Neural cell (in vitro differentiated cells): ENCODE measurements at regions not wholly inside any gene's neighbourhood (a gene's known extent, or its start where the extent isn't known, plus 50 kb on each side); places are given as distances from the start of the nearest gene placed in this dataset.

Experiments
- CTCF ChIP-seq: fragments of 450-650 bp; IDR thresholded peaks from 2 replicates; pipeline ENCODE4 v1.5.1; 2014; ENCODE audit warnings: antibody characterized with exemption, mild to moderate bottlenecking, moderate library complexity; ENCODE audit not compliant: poor library complexity, severe bottlenecking
- EP300 ChIP-seq: fragments of 450-650 bp; conservative IDR thresholded peaks from 2 replicates; pipeline ENCODE4 v1.6.1; 2014; ENCODE audit warnings: antibody characterized with exemption, mild to moderate bottlenecking, moderate library complexity; ENCODE audit not compliant: poor library complexity, severe bottlenecking
- EZH2 ChIP-seq: fragments of 200-600, 300-800 bp; shearing (Covaris generic), sonication (generic); IDR thresholded peaks from 2 replicates; pipeline ENCODE4 v1.6.1; 2014; ENCODE audit warnings: antibody characterized with exemption, low read length, borderline replicate concordance, mild to moderate bottlenecking; ENCODE audit not compliant: insufficient read depth, poor library complexity, severe bottlenecking
- POLR2AphosphoS5 ChIP-seq: IDR thresholded peaks from 2 replicates; pipeline ENCODE4 v1.6.1; 2012
- RAD21 ChIP-seq: fragments of 450-650 bp; conservative IDR thresholded peaks from 2 replicates; pipeline ENCODE4 v1.6.1; 2014; ENCODE audit warnings: antibody characterized with exemption, mild to moderate bottlenecking, moderate library complexity
- REST ChIP-seq: IDR thresholded peaks from 2 replicates; pipeline ENCODE4 v1.6.1; 2012; ENCODE audit warnings: borderline replicate concordance
- SMC3 ChIP-seq: fragments of 450-650 bp; conservative IDR thresholded peaks from 2 replicates; pipeline ENCODE4 v1.6.1; 2014; ENCODE audit warnings: antibody characterized with exemption, mild to moderate bottlenecking, moderate library complexity; ENCODE audit not compliant: poor library complexity
- TAF1 ChIP-seq: IDR thresholded peaks from 2 replicates; pipeline ENCODE4 v1.6.1; 2012; ENCODE audit warnings: low read depth

- TF ChIP-seq CTCF (no peak), EP300 (no peak), POLR2AphosphoS5 (no peak), EZH2 (no peak), RAD21 (no peak), SMC3 (no peak), REST (no peak), TAF1 (no peak)
Measured at GRCh38 chr16:11478431-11479119, 108.1 kb downstream of the LITAF start.
